ENCODE measurements at regions not wholly inside any gene's neighbourhood (a gene's known extent, or its start where the extent isn't known, plus 50 kb on each side); places are given as distances from the start of the nearest gene placed in this dataset.

GRCh38 chr2:126823951-126824350, 74.7 kb upstream of the TEX51 start:
- ChIA-PET POLR2A (no interaction called here), CTCF (no interaction called here)
- Histone ChIP-seq H3K9me3 (ENCODE audit: control insufficient read depth, insufficient read depth, low read length) (no peaks in the 10 kb centered on the region), H3K27me3 (ENCODE audit: control insufficient read depth, insufficient read depth, low read length) (no peaks in the 10 kb centered on the region), H3K4me3 (ENCODE audit: low read depth, low read length) (no peak overlapping the region), H3K27ac (ENCODE audit: low read depth, low read length) (no peak overlapping the region)
- TF ChIP-seq CTCF (IDR thresholded peaks at IDR 0.05; ENCODE audit: low read depth, low read length): no peak
- no peak for DNase-seq (ENCODE audit: low read depth, low spot score)

GRCh38 chr2:126824663-126825062, 74.0 kb upstream of the TEX51 start:
- TF ChIP-seq CTCF (IDR thresholded peaks at IDR 0.05; ENCODE audit: low read depth, low read length): no peak

DNA sequence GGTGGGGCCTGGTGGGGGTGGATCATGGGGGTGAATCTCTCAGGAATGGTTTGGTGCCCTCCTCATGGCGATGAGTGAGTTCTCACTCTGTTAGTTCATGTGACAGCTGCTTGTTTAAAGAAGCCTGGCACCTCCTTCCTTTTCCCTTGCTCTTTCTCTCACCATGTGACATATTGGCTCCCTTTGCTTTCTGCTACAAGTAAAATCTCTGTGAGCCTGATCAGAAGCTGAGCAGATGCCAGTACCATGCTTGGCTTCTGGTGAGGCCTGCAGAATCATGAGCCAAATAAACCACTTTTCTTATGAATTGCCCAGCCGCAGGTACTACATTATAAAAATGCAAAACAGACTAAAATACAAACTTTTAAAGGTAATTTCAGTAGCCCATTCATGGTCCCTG, 73.4 kb upstream of the TEX51 start:
- H3K4me3 ChIP-seq (ENCODE audit: low read depth, low read length): no peak overlapping the region
- CTCF ChIA-PET: no interaction called here
- no peaks in the 10 kb centered on the region for H3K27me3 ChIP-seq (ENCODE audit: control insufficient read depth, insufficient read depth, low read length)
- no peak for DNase-seq (ENCODE audit: low read depth, low spot score)
- H3K27ac ChIP-seq (ENCODE audit: low read depth, low read length): no peak overlapping the region
- POLR2A ChIA-PET: no interaction called here
- H3K9me3 ChIP-seq (ENCODE audit: control insufficient read depth, insufficient read depth, low read length): no peaks in the 10 kb centered on the region
- no peak for TF ChIP-seq CTCF (IDR thresholded peaks at IDR 0.05; ENCODE audit: low read depth, low read length)

More at GRCh38 chr2:126824663-126825062, 74.0 kb upstream of the TEX51 start:
- Histone ChIP-seq H3K27me3 (ENCODE audit: control insufficient read depth, insufficient read depth, low read length) (no peaks in the 10 kb centered on the region), H3K4me3 (ENCODE audit: low read depth, low read length) (no peak overlapping the region), H3K9me3 (ENCODE audit: control insufficient read depth, insufficient read depth, low read length) (no peaks in the 10 kb centered on the region), H3K27ac (ENCODE audit: low read depth, low read length) (no peak overlapping the region)
- ChIA-PET POLR2A (no interaction called here), CTCF (no interaction called here)
- DNase-seq (ENCODE audit: low read depth, low spot score): no peak

- H3K4me3 ChIP-seq (ENCODE audit: low read depth, low read length): no peak overlapping the region
- H3K9me3 ChIP-seq (ENCODE audit: control insufficient read depth, insufficient read depth, low read length): no peaks in the 10 kb centered on the region
- TF ChIP-seq CTCF (IDR thresholded peaks at IDR 0.05; ENCODE audit: low read depth, low read length): no peak
- ChIA-PET CTCF (no interaction called here), POLR2A (no interaction called here)
- no peaks in the 10 kb centered on the region for H3K27me3 ChIP-seq (ENCODE audit: control insufficient read depth, insufficient read depth, low read length)
- no peak for DNase-seq (ENCODE audit: low read depth, low spot score)
- no peak overlapping the region for H3K27ac ChIP-seq (ENCODE audit: low read depth, low read length)
Observed at GRCh38 chr2:126826491-126826890, 72.2 kb upstream of the TEX51 start.

DNA sequence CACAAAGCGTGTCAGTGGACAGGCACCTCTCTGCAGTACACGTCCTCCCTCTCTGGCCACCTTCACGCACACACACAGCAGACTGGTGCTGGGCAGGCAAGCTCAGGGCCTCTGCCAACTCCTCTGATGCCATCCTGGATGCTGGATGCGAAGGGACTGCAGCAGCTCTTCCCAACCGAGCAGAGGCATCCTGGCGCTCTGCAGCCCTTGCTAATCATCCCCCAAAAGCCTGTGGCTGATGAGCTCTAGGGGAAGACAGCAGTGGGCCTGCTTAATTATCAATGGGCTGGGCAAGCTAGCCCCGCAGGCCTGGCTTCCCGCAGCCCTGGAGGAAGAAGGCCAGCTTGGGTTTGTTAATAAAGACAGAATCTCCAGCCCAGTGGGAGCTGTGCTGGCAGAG, 71.3 kb upstream of the TEX51 start:
- no peak for TF ChIP-seq CTCF (IDR thresholded peaks at IDR 0.05; ENCODE audit: low read depth, low read length)
- Histone ChIP-seq H3K27ac (ENCODE audit: low read depth, low read length) (no peak overlapping the region), H3K4me3 (ENCODE audit: low read depth, low read length) (no peak overlapping the region), H3K9me3 (ENCODE audit: control insufficient read depth, insufficient read depth, low read length) (no peaks in the 10 kb centered on the region), H3K27me3 (ENCODE audit: control insufficient read depth, insufficient read depth, low read length) (no peaks in the 10 kb centered on the region)
- POLR2A ChIA-PET: no interaction called here
- no peak for DNase-seq (ENCODE audit: low read depth, low spot score)
- CTCF ChIA-PET: no interaction called here
